Coronary artery (tissue), 2 donors: ENCODE measurements at regions not wholly inside any gene's neighbourhood (a gene's known extent, or its start where the extent isn't known, plus 50 kb on each side); places are given as distances from the start of the nearest gene placed in this dataset.

Source experiments
- DNase-seq: peaks from one replicate; pipeline ENCODE4 v3.0.0-alpha.2; 2017; ENCODE audit warnings: low spot score
- H3K27ac ChIP-seq, 2 donors: fragments of 200-600 bp; sonication (generic); one replicate each; pipeline ENCODE4 v1.5.1; 2016 to 2019
- H3K4me3 ChIP-seq: fragments of 200-600 bp; sonication (generic); 2 replicates; pipeline ENCODE4 v1.5.1; 2016; ENCODE audit warnings: mild to moderate bottlenecking, moderate library complexity
- TF ChIP-seq, protein P1 (sequence below): fragments of 200-600 bp; sonication (generic); IDR thresholded peaks from one replicate; pipeline ENCODE4 v1.5.1; 2019; ENCODE audit warnings: antibody characterized with exemption

DNA sequence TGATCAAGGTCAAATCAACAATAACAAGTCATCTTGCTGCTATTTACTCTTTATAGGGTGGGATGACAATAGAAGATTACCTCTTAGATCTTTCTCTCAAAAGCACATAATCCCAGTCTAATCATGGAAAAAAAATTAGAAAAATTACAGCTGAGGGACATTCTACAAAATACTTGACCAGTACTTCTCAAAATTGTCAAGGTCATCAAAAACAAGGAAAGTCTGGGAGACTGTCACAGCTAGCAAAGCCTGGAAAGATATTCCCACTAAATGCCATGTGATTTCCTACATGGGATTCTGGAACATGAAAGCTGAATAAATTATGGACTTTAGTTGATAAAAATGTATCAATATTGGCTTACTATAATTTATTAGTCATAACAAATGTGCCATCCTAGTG, 276.2 kb downstream of the RNF144A start:
- TF ChIP-seq, protein P1, sequence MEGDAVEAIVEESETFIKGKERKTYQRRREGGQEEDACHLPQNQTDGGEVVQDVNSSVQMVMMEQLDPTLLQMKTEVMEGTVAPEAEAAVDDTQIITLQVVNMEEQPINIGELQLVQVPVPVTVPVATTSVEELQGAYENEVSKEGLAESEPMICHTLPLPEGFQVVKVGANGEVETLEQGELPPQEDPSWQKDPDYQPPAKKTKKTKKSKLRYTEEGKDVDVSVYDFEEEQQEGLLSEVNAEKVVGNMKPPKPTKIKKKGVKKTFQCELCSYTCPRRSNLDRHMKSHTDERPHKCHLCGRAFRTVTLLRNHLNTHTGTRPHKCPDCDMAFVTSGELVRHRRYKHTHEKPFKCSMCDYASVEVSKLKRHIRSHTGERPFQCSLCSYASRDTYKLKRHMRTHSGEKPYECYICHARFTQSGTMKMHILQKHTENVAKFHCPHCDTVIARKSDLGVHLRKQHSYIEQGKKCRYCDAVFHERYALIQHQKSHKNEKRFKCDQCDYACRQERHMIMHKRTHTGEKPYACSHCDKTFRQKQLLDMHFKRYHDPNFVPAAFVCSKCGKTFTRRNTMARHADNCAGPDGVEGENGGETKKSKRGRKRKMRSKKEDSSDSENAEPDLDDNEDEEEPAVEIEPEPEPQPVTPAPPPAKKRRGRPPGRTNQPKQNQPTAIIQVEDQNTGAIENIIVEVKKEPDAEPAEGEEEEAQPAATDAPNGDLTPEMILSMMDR = no peak
- Histone ChIP-seq H3K4me3 (no peak overlapping the region), H3K27ac (no peak overlapping the region)
- no peak for DNase-seq

DNA sequence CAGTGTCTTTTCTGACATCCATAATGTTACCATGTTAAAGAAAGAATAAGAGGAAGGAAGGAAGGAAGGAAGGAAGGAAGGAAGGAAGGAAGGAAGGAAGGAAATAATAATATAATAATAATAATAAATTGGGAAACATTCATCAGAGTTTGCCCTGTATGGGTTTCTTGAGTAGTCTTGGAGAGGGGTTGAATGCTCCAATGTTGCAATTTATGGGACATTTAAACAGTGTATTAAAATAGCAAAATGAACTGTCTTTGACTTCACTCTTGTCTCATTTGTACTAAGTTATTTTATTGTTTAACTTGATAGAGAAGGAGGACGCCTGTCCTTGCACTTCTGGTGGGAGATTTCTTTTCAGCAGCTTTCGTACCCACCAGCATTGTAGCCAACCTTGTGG, 277.7 kb downstream of the RNF144A start:
- TF ChIP-seq, protein P1 = no peak
- no peak overlapping the region for H3K4me3 ChIP-seq
- DNase-seq = no peak
- H3K27ac ChIP-seq = no peak overlapping the region

DNA sequence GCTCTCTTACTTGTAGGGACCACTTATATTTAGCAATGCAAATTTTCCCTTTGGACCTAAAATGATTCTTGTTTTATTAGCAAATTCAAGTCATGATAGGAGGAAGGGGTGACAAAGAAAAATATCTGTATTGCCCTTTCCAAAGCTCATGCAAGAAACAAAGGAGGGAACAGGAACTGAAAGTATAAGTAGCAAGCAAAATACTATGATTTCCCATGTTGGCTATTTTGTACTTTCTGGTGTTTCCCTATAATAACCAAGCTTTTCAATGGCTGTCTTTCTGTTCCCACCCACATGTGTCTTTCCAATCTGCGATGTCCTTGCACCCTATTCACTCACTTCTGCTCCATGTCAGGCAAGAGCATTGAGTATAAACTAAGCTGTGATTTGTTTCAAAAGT, 279.7 kb downstream of the RNF144A start:
- H3K4me3 ChIP-seq = no peak overlapping the region
- TF ChIP-seq, protein P1 = no peak
- DNase-seq = no peak
- H3K27ac ChIP-seq = no peak overlapping the region

DNA sequence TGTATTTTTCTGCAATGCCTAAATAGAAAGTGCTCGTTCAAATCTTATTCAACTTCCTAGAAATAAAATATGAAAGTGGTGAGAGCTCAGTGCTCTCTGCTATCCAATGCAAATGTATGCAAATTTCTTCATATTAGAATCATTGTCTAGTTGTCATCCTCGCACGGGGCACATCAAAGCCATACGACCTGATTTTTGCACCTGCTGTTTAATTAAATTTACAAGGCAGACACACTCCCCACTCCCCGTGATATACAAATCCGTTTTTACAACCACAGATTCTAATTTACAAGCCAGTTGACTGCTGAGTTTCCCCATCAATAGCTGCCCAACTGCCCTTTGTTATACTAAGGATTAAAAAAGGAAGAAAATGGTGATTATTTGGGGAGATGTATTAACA, 284.6 kb downstream of the RNF144A start:
- TF ChIP-seq, protein P1 = no peak
- DNase-seq = no peak
- Histone ChIP-seq H3K27ac (no peak overlapping the region), H3K4me3 (no peak overlapping the region)

DNA sequence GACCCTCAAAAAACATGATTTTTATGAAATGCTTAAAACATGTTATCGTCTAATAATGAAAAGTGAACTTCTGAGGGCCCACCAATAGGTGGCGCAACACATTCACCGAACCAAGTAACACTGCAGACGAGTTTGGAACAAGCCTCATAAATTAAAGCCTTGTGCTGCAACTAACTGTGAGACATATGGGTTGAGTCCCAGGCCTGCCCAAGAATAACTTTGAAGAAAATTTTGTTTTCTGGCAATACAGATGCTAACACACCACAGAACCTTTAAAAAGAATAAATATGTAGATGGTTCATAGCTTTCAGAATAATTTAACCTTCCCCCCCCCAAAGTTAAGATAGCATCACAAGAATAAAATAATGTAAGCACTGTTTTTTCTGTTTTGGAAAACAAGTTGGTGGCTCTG, 285.9 kb downstream of the RNF144A start:
- DNase-seq = no peak
- TF ChIP-seq, protein P1 = peak; percentile 79
- no peak overlapping the region for H3K4me3 ChIP-seq
- H3K27ac ChIP-seq = no peak overlapping the region

DNA sequence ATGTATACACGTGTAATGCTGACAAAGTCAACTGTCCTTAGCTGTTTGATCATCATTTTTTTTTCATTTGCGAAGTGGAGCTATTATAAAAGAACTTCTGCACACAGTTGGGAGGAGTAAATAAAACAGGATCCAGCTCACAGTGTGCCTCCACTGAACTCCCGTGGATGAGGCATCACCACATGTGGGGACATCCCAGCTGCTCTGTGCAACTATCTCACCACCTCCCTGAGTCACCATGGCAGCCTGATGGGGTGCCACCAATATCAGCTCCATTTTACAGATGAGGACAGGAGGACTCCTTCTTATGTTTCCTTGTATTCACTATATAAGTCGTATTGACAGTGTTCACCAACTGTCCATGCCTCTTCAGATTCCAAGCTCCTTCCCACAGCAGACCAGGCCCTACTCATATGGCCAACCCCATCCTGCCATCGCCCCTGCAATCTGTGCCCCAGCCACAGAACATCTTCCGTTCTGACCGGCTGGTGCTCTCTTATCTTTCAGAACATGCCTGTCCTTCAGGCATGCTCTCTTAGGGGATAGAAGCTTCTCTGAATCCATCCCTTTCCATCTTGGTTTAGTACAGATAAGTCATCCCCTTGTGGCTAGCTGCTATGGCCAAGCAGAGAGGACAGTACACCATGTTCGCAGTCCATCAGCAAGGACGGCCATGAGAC, 288.1 kb downstream of the RNF144A start:
- H3K4me3 ChIP-seq = no peak overlapping the region
- H3K27ac ChIP-seq = no peak overlapping the region
- DNase-seq = no peak
- TF ChIP-seq, protein P1 = no peak

DNA sequence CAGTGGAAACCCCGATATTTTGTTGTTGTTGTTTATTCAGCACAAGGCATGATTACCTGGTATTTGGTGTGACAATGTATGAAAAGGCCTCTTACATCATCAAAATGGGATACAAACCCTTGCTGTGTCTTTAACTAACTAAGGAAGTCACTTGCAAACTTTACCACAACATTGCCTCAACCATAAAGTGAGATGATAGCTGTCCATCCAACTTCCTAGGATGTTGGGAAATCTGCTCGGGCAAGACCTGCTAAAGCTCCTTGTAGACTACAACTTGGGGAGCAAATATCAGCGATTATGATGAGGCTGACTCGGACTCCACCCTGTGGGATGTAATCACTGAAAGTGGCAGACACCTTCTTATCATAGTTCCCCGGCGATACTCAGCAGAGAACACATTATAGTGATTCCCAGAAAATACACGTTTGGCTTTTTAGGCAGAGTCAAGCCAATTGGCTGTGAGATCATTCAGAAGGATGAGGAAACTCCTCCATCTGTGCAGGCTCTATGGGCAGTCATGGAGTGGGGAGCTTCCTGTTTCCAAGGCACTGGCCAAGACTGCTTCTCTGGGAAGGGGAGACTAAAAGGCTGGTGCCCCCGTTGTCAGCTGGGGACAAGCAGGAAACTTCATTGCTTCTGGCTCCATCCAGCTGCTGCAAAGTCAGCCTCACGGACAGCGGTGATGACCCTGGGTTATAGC, 289.0 kb downstream of the RNF144A start:
- no peak for DNase-seq
- Histone ChIP-seq H3K27ac (no peak overlapping the region), H3K4me3 (no peak overlapping the region)
- TF ChIP-seq, protein P1 = no peak
